GM23338 (cell line): ENCODE measurements at regions not wholly inside any gene's neighbourhood (a gene's known extent, or its start where the extent isn't known, plus 50 kb on each side); places are given as distances from the start of the nearest gene placed in this dataset.

Experiments
- ATAC-seq: fragments of 200-7000 bp; cut with Tn5 transposase; 3 replicates; pipeline ENCODE4 v1.9.1; 2020
- DNase-seq: peaks from one replicate; pipeline ENCODE4 v3.0.0-alpha.2; 2015; ENCODE audit warnings: low spot score
- H2AFZ ChIP-seq: fragments of 200-600 bp; sonication (generic); 2 replicates; pipeline ENCODE4 v1.8.0; 2016; ENCODE audit warnings: antibody characterized with exemption, mild to moderate bottlenecking, moderate library complexity
- H3F3A ChIP-seq: fragments of 200-600 bp; sonication (generic); replicated peaks from 2 replicates; pipeline ENCODE4 v1.8.0; 2017; ENCODE audit warnings: antibody characterized with exemption, mixed run types, low read depth
- H3K27ac ChIP-seq: fragments of 200-600 bp; sonication (generic); 2 replicates; pipeline ENCODE4 v1.6.1; 2016; ENCODE audit warnings: low read depth
- H3K27me3 ChIP-seq: fragments of 200-600 bp; sonication (generic); 2 replicates; pipeline ENCODE4 v1.8.0; 2016; ENCODE audit warnings: mild to moderate bottlenecking, mixed run types, moderate library complexity; ENCODE audit not compliant: insufficient read depth
- H3K36me3 ChIP-seq: fragments of 200-600 bp; sonication (generic); 2 replicates; pipeline ENCODE4 v1.8.0; 2016; ENCODE audit warnings: mild to moderate bottlenecking; ENCODE audit not compliant: insufficient read depth
- H3K4me1 ChIP-seq: fragments of 200-600 bp; sonication (generic); 2 replicates; pipeline ENCODE4 v1.8.0; 2016; ENCODE audit warnings: mild to moderate bottlenecking, moderate library complexity; ENCODE audit not compliant: insufficient read depth
- H3K4me2 ChIP-seq: fragments of 200-600 bp; sonication (generic); 2 replicates; pipeline ENCODE4 v1.7.1; 2017; ENCODE audit warnings: mixed run types
- H3K4me3 ChIP-seq: fragments of 200-600 bp; sonication (generic); 2 replicates; pipeline ENCODE4 v1.6.1; 2016; ENCODE audit warnings: mixed run types
- H3K79me2 ChIP-seq: fragments of 200-600 bp; sonication (generic); replicated peaks from 2 replicates; pipeline ENCODE4 v1.8.0; 2017; ENCODE audit warnings: mild to moderate bottlenecking; ENCODE audit not compliant: insufficient read depth
- H3K9me2 ChIP-seq: fragments of 200-600 bp; sonication (generic); 2 replicates; pipeline ENCODE4 v1.8.0; 2017; ENCODE audit not compliant: insufficient read depth
- H4K20me1 ChIP-seq: fragments of 200-600 bp; sonication (generic); replicated peaks from 2 replicates; pipeline ENCODE4 v1.8.0; 2017; ENCODE audit warnings: mild to moderate bottlenecking; ENCODE audit not compliant: insufficient read depth
- H3K27ac Mint-ChIP-seq: 2 replicates; pipeline ENCODE4 v1.8.0; 2020; ENCODE audit warnings: inconsistent platforms, mild to moderate bottlenecking, moderate library complexity, mixed read lengths
- H3K27me3 Mint-ChIP-seq: 3 replicates; pipeline ENCODE4 v1.8.0; 2022; ENCODE audit warnings: low read depth, mild to moderate bottlenecking, moderate library complexity, mixed read lengths, inconsistent platforms; ENCODE audit not compliant: insufficient read depth, poor library complexity
- H3K36me3 Mint-ChIP-seq: 3 replicates; pipeline ENCODE4 v1.8.0; 2021; ENCODE audit warnings: low read depth, mild to moderate bottlenecking, inconsistent platforms, moderate library complexity, mixed read lengths
- H3K4me1 Mint-ChIP-seq: 3 replicates; pipeline ENCODE4 v1.8.0; 2020; ENCODE audit warnings: mild to moderate bottlenecking, inconsistent platforms, mixed read lengths
- H3K4me3 Mint-ChIP-seq: 3 replicates; pipeline ENCODE4 v1.8.0; 2021; ENCODE audit warnings: moderate library complexity, mild to moderate bottlenecking, inconsistent platforms, mixed read lengths
- H3K9me3 Mint-ChIP-seq: 3 replicates; pipeline ENCODE4 v1.8.0; 2020; ENCODE audit warnings: moderate library complexity, mild to moderate bottlenecking, inconsistent platforms, mixed read lengths
- CREB1 ChIP-seq: fragments of 250-450 bp; sonication (Bioruptor Pico); IDR thresholded peaks from 2 replicates; pipeline ENCODE4 v1.5.0; 2020; ENCODE audit warnings: low read depth, mild to moderate bottlenecking, moderate library complexity
- EZH2 ChIP-seq: fragments of 200-600 bp; sonication (generic); IDR thresholded peaks from one replicate; pipeline ENCODE4 v1.8.0; 2017; ENCODE audit warnings: antibody characterized with exemption, mild to moderate bottlenecking, low read depth; ENCODE audit not compliant: unreplicated experiment
- EZH2phosphoT487 ChIP-seq: fragments of 200-600 bp; sonication (generic); IDR thresholded peaks from one replicate; pipeline ENCODE4 v1.8.1; 2018; ENCODE audit warnings: antibody characterized with exemption; ENCODE audit not compliant: unreplicated experiment
- JUNB ChIP-seq: IDR thresholded peaks from one replicate; pipeline ENCODE4 v1.6.1; 2016; ENCODE audit warnings: antibody characterized with exemption; ENCODE audit not compliant: unreplicated experiment
- NANOG ChIP-seq: IDR thresholded peaks from 2 replicates; pipeline ENCODE4 v1.6.1; 2016; ENCODE audit warnings: antibody characterized with exemption, borderline replicate concordance
- STAT1 ChIP-seq: IDR thresholded peaks from one replicate; pipeline ENCODE4 v1.6.1; 2016; ENCODE audit warnings: antibody characterized with exemption; ENCODE audit not compliant: unreplicated experiment
- ZNF114 ChIP-seq: fragments of 250-450 bp; sonication (Bioruptor Pico); IDR thresholded peaks from 2 replicates; pipeline ENCODE4 v1.5.0; 2020; ENCODE audit warnings: mild to moderate bottlenecking, moderate library complexity
- ZNF331 ChIP-seq: fragments of 250-450 bp; sonication (Bioruptor Pico); IDR thresholded peaks from 2 replicates; pipeline ENCODE4 v1.5.0; 2020; ENCODE audit warnings: low read depth, mild to moderate bottlenecking, moderate library complexity
- TF ChIP-seq, protein P1 (sequence below): fragments of 250-450 bp; sonication (Bioruptor Pico); IDR thresholded peaks from 2 replicates; pipeline ENCODE4 v1.5.0; 2020; ENCODE audit warnings: mild to moderate bottlenecking, moderate library complexity
- TF ChIP-seq, protein P2 (sequence below), 2 experiments: fragments of 200-600 bp in 1 of 2; sonication (generic) in 1 of 2; conservative IDR thresholded peaks; 2 replicates each; pipeline versions ENCODE4 v1.5.1 to v1.6.1; 2016 to 2017; ENCODE audit warnings: antibody characterized with exemption in 2 of 2, low read depth in 2 of 2, mild to moderate bottlenecking in 2 of 2, moderate library complexity in 1 of 2
- TF ChIP-seq, protein P3 (sequence below): IDR thresholded peaks from 2 replicates; pipeline ENCODE4 v1.6.1; 2016; ENCODE audit warnings: antibody characterized with exemption

- H3K27ac ChIP-seq, result no peak overlapping the region
- no peaks in the 10 kb centered on the region; the same call in 2 of the 3 replicates for H3K9me3 Mint-ChIP-seq
Observed at GRCh38 chr2:140014204-140014546, 1234.0 kb upstream of the NXPH2 start.

More at GRCh38 chr2:140014204-140014546, 1234.0 kb upstream of the NXPH2 start:
- H3K4me1 ChIP-seq, result no peaks in the 10 kb centered on the region
- no peaks in the 10 kb centered on the region for H3K27me3 ChIP-seq
- TF ChIP-seq STAT1, result no peak
- no peak for TF ChIP-seq ZNF331 (CRISPR knock-in tag)
- no peak for TF ChIP-seq NANOG
- no peak for TF ChIP-seq CREB1 (CRISPR knock-in tag)
- no peak for TF ChIP-seq ZNF114 (CRISPR knock-in tag)
- TF ChIP-seq JUNB, result no peak
- TF ChIP-seq, protein P1, sequence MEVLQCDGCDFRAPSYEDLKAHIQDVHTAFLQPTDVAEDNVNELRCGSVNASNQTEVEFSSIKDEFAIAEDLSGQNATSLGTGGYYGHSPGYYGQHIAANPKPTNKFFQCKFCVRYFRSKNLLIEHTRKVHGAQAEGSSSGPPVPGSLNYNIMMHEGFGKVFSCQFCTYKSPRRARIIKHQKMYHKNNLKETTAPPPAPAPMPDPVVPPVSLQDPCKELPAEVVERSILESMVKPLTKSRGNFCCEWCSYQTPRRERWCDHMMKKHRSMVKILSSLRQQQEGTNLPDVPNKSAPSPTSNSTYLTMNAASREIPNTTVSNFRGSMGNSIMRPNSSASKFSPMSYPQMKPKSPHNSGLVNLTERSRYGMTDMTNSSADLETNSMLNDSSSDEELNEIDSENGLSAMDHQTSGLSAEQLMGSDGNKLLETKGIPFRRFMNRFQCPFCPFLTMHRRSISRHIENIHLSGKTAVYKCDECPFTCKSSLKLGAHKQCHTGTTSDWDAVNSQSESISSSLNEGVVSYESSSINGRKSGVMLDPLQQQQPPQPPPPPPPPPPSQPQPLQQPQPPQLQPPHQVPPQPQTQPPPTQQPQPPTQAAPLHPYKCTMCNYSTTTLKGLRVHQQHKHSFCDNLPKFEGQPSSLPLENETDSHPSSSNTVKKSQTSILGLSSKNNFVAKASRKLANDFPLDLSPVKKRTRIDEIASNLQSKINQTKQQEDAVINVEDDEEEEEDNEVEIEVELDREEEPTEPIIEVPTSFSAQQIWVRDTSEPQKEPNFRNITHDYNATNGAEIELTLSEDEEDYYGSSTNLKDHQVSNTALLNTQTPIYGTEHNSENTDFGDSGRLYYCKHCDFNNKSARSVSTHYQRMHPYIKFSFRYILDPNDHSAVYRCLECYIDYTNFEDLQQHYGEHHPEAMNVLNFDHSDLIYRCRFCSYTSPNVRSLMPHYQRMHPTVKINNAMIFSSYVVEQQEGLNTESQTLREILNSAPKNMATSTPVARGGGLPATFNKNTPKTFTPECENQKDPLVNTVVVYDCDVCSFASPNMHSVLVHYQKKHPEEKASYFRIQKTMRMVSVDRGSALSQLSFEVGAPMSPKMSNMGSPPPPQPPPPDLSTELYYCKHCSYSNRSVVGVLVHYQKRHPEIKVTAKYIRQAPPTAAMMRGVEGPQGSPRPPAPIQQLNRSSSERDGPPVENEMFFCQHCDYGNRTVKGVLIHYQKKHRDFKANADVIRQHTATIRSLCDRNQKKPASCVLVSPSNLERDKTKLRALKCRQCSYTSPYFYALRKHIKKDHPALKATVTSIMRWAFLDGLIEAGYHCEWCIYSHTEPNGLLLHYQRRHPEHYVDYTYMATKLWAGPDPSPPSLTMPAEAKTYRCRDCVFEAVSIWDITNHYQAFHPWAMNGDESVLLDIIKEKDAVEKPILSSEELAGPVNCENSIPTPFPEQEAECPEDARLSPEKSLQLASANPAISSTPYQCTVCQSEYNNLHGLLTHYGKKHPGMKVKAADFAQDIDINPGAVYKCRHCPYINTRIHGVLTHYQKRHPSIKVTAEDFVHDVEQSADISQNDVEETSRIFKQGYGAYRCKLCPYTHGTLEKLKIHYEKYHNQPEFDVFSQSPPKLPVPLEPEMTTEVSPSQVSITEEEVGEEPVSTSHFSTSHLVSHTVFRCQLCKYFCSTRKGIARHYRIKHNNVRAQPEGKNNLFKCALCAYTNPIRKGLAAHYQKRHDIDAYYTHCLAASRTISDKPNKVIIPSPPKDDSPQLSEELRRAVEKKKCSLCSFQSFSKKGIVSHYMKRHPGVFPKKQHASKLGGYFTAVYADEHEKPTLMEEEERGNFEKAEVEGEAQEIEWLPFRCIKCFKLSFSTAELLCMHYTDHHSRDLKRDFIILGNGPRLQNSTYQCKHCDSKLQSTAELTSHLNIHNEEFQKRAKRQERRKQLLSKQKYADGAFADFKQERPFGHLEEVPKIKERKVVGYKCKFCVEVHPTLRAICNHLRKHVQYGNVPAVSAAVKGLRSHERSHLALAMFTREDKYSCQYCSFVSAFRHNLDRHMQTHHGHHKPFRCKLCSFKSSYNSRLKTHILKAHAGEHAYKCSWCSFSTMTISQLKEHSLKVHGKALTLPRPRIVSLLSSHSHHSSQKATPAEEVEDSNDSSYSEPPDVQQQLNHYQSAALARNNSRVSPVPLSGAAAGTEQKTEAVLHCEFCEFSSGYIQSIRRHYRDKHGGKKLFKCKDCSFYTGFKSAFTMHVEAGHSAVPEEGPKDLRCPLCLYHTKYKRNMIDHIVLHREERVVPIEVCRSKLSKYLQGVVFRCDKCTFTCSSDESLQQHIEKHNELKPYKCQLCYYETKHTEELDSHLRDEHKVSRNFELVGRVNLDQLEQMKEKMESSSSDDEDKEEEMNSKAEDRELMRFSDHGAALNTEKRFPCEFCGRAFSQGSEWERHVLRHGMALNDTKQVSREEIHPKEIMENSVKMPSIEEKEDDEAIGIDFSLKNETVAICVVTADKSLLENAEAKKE (CRISPR knock-in tag), result no peak
- TF ChIP-seq EZH2, result no peak
- no peak for TF ChIP-seq EZH2phosphoT487
- TF ChIP-seq, protein P2, sequence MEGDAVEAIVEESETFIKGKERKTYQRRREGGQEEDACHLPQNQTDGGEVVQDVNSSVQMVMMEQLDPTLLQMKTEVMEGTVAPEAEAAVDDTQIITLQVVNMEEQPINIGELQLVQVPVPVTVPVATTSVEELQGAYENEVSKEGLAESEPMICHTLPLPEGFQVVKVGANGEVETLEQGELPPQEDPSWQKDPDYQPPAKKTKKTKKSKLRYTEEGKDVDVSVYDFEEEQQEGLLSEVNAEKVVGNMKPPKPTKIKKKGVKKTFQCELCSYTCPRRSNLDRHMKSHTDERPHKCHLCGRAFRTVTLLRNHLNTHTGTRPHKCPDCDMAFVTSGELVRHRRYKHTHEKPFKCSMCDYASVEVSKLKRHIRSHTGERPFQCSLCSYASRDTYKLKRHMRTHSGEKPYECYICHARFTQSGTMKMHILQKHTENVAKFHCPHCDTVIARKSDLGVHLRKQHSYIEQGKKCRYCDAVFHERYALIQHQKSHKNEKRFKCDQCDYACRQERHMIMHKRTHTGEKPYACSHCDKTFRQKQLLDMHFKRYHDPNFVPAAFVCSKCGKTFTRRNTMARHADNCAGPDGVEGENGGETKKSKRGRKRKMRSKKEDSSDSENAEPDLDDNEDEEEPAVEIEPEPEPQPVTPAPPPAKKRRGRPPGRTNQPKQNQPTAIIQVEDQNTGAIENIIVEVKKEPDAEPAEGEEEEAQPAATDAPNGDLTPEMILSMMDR (conservative IDR thresholded peaks at IDR 0.05; ENCODE audit: low read depth in 2 of 2), result no peak
- TF ChIP-seq, protein P3, sequence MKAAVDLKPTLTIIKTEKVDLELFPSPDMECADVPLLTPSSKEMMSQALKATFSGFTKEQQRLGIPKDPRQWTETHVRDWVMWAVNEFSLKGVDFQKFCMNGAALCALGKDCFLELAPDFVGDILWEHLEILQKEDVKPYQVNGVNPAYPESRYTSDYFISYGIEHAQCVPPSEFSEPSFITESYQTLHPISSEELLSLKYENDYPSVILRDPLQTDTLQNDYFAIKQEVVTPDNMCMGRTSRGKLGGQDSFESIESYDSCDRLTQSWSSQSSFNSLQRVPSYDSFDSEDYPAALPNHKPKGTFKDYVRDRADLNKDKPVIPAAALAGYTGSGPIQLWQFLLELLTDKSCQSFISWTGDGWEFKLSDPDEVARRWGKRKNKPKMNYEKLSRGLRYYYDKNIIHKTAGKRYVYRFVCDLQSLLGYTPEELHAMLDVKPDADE, result no peak
- 0 out of 2 replicates have a peak overlapping the region, but pooled peaks have one; percentile 25 for H3K27ac Mint-ChIP-seq
- no peak overlapping the region for H3K4me2 ChIP-seq
- H3F3A ChIP-seq, result no peaks in the 10 kb centered on the region
- H3K9me2 ChIP-seq, result no peaks in the 10 kb centered on the region
- no peaks in the 10 kb centered on the region for H3K27me3 Mint-ChIP-seq
- H3K4me3 Mint-ChIP-seq, result no peak overlapping the region
- ATAC-seq (no peak), DNase-seq (no peak)
- H3K4me1 Mint-ChIP-seq, result no peaks in the 10 kb centered on the region
- H2AFZ ChIP-seq, result no peak overlapping the region
- no peaks in the 10 kb centered on the region for H3K79me2 ChIP-seq
- no peaks in the 10 kb centered on the region for H3K36me3 ChIP-seq
- H3K36me3 Mint-ChIP-seq, result no peaks in the 10 kb centered on the region; the same call in 1 of the 3 replicates
- no peak overlapping the region for H3K4me3 ChIP-seq
- no peaks in the 10 kb centered on the region for H4K20me1 ChIP-seq
